Heart left ventricle (tissue), 16 donors: ENCODE measurements at regions not wholly inside any gene's neighbourhood (a gene's known extent, or its start where the extent isn't known, plus 50 kb on each side); places are given as distances from the start of the nearest gene placed in this dataset.

Experiments
- ATAC-seq, 4 donors: fragments of 200-7000 bp; cut with Tn5 transposase; one replicate each; pipeline ENCODE4 v1.9.1; 2020 to 2022; ENCODE audit warnings: moderate library complexity in 4 of 4, mild to moderate bottlenecking in 3 of 4, moderate number of reproducible peaks in 1 of 4
- DNase-seq, 5 donors: peaks; one replicate each; pipeline ENCODE4 v3.0.0-alpha.2; 2020
- H3K27ac ChIP-seq, 12 donors: fragments of 200-600 bp; sonication (generic) in 4 of 12; one replicate each; pipeline versions ENCODE4 v1.5.0 to v1.8.0; 2016 to 2022; ENCODE audit warnings: mild to moderate bottlenecking in 2 of 12
- H3K27me3 ChIP-seq, 9 donors: fragments of 200-600 bp; sonication (generic) in 2 of 9; one replicate each; pipeline versions ENCODE4 v1.5.1 to v1.8.0; 2016 to 2022; ENCODE audit warnings: mild to moderate bottlenecking in 3 of 9
- H3K36me3 ChIP-seq, 9 donors: fragments of 200-600 bp; sonication (generic) in 2 of 9; one replicate each; pipeline versions ENCODE4 v1.5.0 to v1.8.0; 2018 to 2022; ENCODE audit warnings: mild to moderate bottlenecking in 2 of 9
- H3K4me1 ChIP-seq, 12 donors: fragments of 200-600 bp; sonication (generic) in 4 of 12; one replicate each; pipeline versions ENCODE4 v1.5.0 to v1.8.0; 2016 to 2022; ENCODE audit warnings: mild to moderate bottlenecking in 3 of 12
- H3K4me3 ChIP-seq, 12 donors: fragments of 200-600 bp; sonication (generic) in 4 of 12; one replicate each; pipeline versions ENCODE4 v1.5.0 to v1.8.0; 2017 to 2022; ENCODE audit warnings: mild to moderate bottlenecking in 9 of 12, moderate library complexity in 4 of 12
- H3K9me3 ChIP-seq, 12 donors: fragments of 200-600 bp; sonication (generic) in 4 of 12; one replicate each; pipeline versions ENCODE4 v1.5.0 to v1.8.0; 2016 to 2022; ENCODE audit warnings: mild to moderate bottlenecking in 1 of 12
- CTCF ChIP-seq, 12 donors: fragments of 200-600 bp; sonication (generic) in 4 of 12; IDR thresholded peaks; one replicate each; pipeline versions ENCODE4 v1.5.0 to v1.8.0; 2018 to 2022; ENCODE audit warnings: antibody characterized with exemption in 12 of 12, mild to moderate bottlenecking in 5 of 12
- POLR2A ChIP-seq, 2 donors: fragments of 450-650 bp; IDR thresholded peaks; one replicate each; pipeline ENCODE4 v1.6.1; 2017; ENCODE audit warnings: antibody characterized with exemption in 2 of 2, mild to moderate bottlenecking in 2 of 2, moderate library complexity in 2 of 2
- WGBS, 4 donors: extraction: QIAGEN DNeasy Blood & Tissue Kit in 2 of 4; methylation state at CpG; one replicate each; pipeline versions ENCODE4 v1.1.5 to v1.1.7; 2013 to 2018; 5-methylcytosine and 5-hydroxymethylcytosine counted together
- intact Hi-C, 10 donors: fragments of 100-400 bp; cut with DNase I; formaldehyde crosslinking; loops; one replicate each; pipeline versions ENCODE4 v1.11.1 to v1.14.2; 2022
- donor health status: ischemic (EF 13 %, LVEDD 7.1; RV severe dilation, severe dysfunction).
- donor health status: healthy with polysubstance abuse.
- donor health status: DM: no; HTN: yes; CAD: no.
- donor health status: DM: no; HTN: no; CAD: no.
- donor health status: ischemic (EF 25% LVEDD 6.9; RV normal size, moderate dysfunction).
- donor health status: ischemic (EF 25% LVEDD 5.7; RV mildly dilated, moderate dysfunction).
- donor health status: healthy.
- donor health status: DM: yes; HTN: yes; CAD: no.
- donor health status: ischemic (EF 35%, LVEDD 5.7; RV mildly dilated, moderate dysfunction).
- donor health status: nonischemic (EF 11% LVEDD 7.7; RV severe dilation, severe dysfunction).
- donor health status: DM: yes; HTN: yes; CAD: no.
- donor health status: PGD.
- donor health status: ischemic (EF 29% LVEDD 5.4; RV normal size, mild dysfunction).
- donor health status: nonischemic (EF 23%, LVEDD 6.1; RV moderate dilation, normal function).

- no peak for TF ChIP-seq POLR2A (IDR thresholded peaks at IDR 0.05)
- no peak for TF ChIP-seq CTCF (IDR thresholded peaks at IDR 0.05)
- Histone ChIP-seq H3K9me3 (peaks cover 0 to 3% (median 0%) of the 10 kb centered on the region in 12 donors), H3K4me1 (no peaks in the 10 kb centered on the region), H3K27me3 (peaks cover 0 to 16% (median 0%) of the 10 kb centered on the region in 9 donors), H3K36me3 (no peaks in the 10 kb centered on the region), H3K27ac (no peak overlapping the region), H3K4me3 (no peak overlapping the region)
- DNase-seq (no peak), ATAC-seq (no peak)
- intact Hi-C loops: no loop called here
- WGBS, 4 donors: 49 to 57% (median 53%) methylated on average over 6 of the region's 6 CpGs
Measured at GRCh38 chr7:155994279-155994811, 182.1 kb upstream of the SHH start.

GRCh38 chr7:155993420-155994278, 181.4 kb upstream of the SHH start:
- Histone ChIP-seq H3K36me3 (no peaks in the 10 kb centered on the region), H3K4me3 (no peak overlapping the region), H3K27me3 (peaks cover 0 to 14% (median 0%) of the 10 kb centered on the region in 9 donors), H3K9me3 (peaks cover 0 to 3% (median 0%) of the 10 kb centered on the region in 12 donors), H3K4me1 (no peaks in the 10 kb centered on the region), H3K27ac (no peak overlapping the region)
- WGBS, 4 donors: 78 to 80% (median 79%) methylated on average over 25 of the region's 25 CpGs
- intact Hi-C loops: no loop called here
- ATAC-seq: no peak
- TF ChIP-seq CTCF (IDR thresholded peaks at IDR 0.05) (no peak), POLR2A (IDR thresholded peaks at IDR 0.05) (no peak)
- DNase-seq: no peak

GRCh38 chr7:155992974-155993373, 180.7 kb upstream of the SHH start:
- ATAC-seq (no peak), DNase-seq (no peak)
- no peak overlapping the region for H3K27ac ChIP-seq
- WGBS, 4 donors: 82 to 85% (median 84%) methylated on average over 9 of the region's 9 CpGs
- H3K36me3 ChIP-seq: no peaks in the 10 kb centered on the region
- no peak overlapping the region for H3K4me3 ChIP-seq
- H3K9me3 ChIP-seq: peaks cover 0 to 3% (median 0%) of the 10 kb centered on the region in 12 donors
- no peaks in the 10 kb centered on the region for H3K4me1 ChIP-seq
- H3K27me3 ChIP-seq: peaks cover 0 to 12% (median 0%) of the 10 kb centered on the region in 9 donors
- TF ChIP-seq CTCF (IDR thresholded peaks at IDR 0.05): no peak
- TF ChIP-seq POLR2A (IDR thresholded peaks at IDR 0.05): no peak
- intact Hi-C loops: no loop called here

GRCh38 chr7:155992538-155992937, 180.3 kb upstream of the SHH start:
- Histone ChIP-seq H3K4me1 (no peaks in the 10 kb centered on the region), H3K27me3 (peaks cover 0 to 12% (median 0%) of the 10 kb centered on the region in 9 donors), H3K27ac (no peak overlapping the region), H3K9me3 (peaks cover 0 to 3% (median 0%) of the 10 kb centered on the region in 12 donors), H3K36me3 (no peaks in the 10 kb centered on the region), H3K4me3 (no peak overlapping the region)
- TF ChIP-seq POLR2A (IDR thresholded peaks at IDR 0.05) (no peak), CTCF (IDR thresholded peaks at IDR 0.05) (no peak)
- DNase-seq (no peak), ATAC-seq (no peak)
- 81 to 87% (median 84%) methylated on average over 9 to 11 of the region's 11 CpGs for WGBS, 4 donors
- intact Hi-C loops: no loop called here
